PC-9 (cell line): ENCODE measurements at regions not wholly inside any gene's neighbourhood (a gene's known extent, or its start where the extent isn't known, plus 50 kb on each side); places are given as distances from the start of the nearest gene placed in this dataset.

Experiments used
- CTCF ChIP-seq: fragments of 200-600 bp; sonication (generic); conservative IDR thresholded peaks from 2 replicates; pipeline ENCODE4 v1.6.1; 2017; ENCODE audit warnings: mixed run types, antibody characterized with exemption, mild to moderate bottlenecking, moderate library complexity
- EZH2 ChIP-seq: fragments of 200-600 bp; sonication (generic); IDR thresholded peaks from 2 replicates; pipeline ENCODE4 v1.8.0; 2017; ENCODE audit warnings: antibody characterized with exemption, low read depth

- TF ChIP-seq CTCF, result no peak
- no peak for TF ChIP-seq EZH2
Observed at GRCh38 chr12:23185346-23185745, 560.4 kb downstream of the ETNK1 start.
